GM19023 (cell line): ENCODE measurements at regions not wholly inside any gene's neighbourhood (a gene's known extent, or its start where the extent isn't known, plus 50 kb on each side); places are given as distances from the start of the nearest gene placed in this dataset.

Source experiments
- ATAC-seq: cut with Tn5 transposase; IDR thresholded peaks from one replicate; pipeline ENCODE4 v1.9.1; 2021; ENCODE audit warnings: mild to moderate bottlenecking, moderate library complexity; ENCODE audit not compliant: unreplicated experiment

DNA sequence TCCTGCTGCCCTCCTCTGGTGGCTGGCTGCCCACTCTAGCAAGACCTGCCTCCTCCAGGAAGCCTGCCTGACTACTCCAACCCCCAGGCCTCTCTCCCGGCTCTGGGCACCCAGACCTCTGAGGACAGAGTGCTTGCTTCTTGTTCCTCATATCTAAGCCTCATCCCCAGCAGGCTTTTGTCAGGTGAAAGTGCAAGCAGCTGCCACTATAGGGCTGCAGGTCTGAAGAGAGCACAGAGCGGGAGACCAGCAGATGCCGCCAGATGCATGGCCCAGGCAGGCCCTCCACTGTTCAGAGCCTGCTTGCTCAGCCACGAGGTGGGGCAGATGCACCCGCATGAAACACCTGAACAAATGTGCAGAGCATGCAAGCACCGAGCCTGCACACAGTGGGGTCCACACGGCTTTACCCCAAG is 73.0 kb downstream of the SERPINA3 start:
- no peak for ATAC-seq

DNA sequence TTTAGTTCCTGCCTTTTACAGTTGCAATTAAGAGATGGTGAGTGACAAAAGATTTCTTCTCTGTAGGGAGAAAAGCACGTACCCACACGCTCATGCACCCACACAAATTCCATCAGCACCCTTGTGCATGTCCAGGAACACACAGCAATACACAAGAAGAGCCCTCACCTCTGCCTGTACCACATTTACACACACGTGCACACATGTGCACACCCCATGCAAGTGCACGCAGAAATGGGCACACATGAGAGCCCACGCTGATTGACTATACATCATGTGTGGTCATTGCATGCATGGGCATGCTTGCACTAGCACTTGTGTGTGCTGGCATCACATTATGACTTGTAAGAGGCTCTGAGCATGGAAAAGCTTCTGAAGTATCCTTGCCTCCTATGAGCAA is 70.5 kb downstream of the SERPINA3 start:
- ATAC-seq, result no peak

DNA sequence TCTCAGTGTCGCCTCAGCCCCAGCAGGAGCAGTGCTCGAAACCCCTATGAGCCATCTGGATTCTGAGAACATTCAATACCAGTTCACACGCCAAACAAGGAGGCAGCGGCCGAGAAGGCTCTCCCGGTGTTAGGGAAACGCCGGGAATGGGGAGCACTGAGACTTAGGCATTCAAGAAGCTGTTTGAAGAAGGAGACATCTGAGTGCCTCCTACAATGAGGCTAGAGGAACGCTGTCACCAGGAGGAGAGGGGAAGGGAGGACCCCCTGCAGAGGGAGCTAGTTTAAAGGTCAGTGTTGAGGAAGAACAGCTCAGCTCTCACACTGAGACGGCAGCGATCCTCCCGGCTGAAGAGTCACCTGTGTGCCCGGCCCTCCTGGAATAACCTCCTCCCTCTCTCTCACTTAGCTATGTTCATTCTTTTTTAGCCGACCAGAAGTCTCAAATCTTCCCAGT is 69.9 kb downstream of the SERPINA3 start:
- ATAC-seq, result no peak

DNA sequence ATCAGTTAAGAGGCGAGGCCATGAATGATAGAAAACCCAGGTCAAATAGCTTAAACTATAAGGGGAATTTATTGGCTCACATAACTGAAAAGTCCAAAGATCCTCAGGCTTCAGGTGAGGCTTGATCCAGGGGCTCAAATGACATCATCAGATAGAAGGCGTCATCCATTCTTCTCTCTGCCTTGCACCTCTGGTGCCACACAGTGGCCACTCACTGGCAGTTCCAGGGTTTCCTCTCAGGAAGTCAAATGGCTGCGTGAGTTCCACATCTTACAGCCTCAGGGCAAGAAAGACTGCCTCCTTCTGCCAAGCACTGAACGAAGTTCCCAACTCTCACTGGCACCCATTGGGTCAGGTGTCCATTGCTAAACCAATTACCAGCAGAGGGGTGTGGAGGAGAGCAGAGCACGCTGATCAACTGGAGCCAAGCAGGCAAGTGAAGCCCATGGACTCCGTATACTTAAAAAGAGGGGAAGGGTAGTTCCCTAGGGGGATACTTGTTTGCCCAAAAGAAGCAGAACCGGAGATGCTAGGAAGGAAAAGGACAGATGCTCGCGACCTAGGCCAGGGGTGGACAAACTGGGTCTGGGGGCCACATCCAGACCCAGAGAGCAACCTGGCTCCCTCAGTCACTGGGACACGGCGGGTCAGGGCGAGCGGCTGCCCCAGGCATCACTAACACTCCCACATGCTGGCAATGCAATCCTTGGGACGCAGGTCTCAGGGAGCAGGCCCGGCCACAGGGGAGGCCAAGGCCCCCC is 69.3 kb downstream of the SERPINA3 start:
- no peak for ATAC-seq

DNA sequence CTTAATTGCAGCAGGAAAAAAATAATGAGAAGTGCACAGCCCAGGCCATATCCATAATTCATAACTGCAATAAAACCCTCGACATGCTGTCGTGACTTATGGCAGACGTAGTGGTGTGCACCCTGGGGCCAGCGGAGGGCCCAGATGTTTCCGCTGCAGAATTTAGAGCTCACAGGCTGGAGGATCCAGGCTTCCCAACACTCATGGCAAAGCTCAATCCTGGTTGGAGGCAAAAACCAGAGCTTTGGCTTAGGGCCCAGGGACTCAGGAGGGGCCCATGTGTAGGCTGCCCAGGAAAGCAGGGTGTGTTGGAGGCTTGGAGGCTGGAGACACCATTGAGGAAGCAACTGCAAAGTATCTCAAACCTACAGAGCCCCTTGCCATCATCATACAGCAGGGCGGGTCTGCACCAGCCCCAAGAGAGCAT is 68.7 kb downstream of the SERPINA3 start:
- ATAC-seq, result no peak

DNA sequence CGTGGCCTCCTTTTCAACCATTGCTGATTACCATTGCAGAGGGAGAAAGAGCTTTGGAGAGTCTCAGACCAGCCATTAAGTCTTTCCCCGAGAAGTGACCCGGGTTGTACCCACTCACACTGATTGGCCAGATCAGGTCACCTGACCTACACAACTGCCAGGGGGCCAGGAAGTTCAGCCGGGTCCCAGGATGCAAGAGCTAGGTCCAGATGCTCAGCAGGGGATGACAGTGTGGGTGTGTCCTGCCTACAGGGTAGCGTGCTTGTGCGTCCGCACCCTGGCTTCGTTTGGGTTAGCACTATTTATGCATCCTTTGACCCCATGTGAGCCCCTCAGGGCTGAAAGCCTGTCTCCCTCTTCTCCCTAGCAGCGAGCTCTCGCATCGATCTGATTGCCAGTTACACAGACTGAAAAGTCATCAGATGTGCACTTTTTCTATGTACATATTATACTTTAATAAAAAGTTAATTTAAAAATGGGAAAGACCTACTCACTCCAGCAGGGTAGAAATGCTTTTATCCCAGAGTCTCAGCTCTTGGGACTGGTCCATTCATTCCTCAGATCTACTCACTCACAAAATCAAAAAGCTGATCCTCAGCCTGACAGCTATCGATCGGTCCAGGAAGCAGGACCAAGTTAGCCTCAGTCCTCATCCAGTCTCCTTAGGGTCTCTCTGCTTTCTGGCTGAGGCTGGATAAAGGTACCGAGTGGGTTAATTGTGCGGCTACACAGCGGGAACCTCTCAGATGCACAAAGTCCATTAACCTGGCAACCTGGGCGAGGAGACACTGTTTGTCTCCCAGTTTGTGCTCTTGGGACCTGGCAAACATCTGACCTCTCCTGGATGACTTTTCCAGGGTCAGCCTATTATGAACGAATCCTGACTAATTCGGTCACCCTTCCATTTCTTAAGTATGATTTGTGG is 68.0 kb downstream of the SERPINA3 start:
- ATAC-seq, result no peak

DNA sequence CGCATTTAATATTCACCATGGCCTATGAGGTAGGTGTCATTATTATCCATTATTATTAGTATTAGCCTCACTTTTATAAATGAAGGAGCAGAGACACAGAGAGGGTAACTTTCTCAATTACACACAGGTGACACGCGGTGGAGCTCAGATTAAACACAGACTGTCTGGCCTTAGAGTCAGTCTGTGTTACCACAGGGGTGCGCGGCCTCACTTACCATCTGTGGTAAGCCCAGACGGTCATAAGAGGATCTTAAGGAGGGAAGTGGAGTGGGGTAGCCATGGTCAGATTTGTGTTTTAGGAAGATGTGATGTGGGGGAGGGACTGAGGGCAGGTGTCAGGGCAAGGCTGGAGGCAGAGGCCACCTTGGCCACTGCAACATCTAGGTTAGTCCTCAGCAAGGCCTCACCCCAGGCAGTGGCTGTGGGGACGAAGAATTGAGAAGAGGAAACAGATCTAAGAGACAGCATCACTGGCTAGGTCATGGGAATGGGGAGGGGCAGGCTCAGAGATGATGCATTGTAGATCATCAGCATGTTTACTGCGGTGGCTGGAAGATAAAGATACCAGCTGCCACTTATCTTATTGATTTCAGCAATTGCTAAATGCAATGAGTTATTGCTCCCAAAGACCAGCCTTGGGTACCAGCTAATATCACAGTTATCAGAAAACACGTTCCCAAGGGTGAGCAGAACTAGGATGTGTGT is 67.1 kb downstream of the SERPINA3 start:
- ATAC-seq, result no peak

DNA sequence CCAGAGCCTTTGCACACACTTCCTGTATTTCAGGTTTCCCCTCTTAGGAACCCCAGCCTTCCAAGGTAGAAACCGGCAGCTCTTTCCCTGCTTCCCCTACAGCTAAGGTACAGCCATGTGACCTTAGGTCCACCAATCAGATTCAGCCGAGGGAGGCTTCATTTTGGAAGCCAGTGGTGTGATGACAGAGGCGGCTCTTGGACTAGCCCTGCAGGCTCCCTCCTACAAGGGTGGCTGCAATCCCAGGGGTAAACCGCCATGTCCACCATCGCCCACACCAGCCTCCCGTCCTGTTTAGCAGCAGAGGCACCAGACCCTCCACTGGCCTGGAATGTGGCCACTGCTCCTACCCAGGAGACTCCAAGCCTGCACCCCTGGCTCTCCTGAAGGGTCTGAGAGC is 65.6 kb downstream of the SERPINA3 start:
- no peak for ATAC-seq

DNA sequence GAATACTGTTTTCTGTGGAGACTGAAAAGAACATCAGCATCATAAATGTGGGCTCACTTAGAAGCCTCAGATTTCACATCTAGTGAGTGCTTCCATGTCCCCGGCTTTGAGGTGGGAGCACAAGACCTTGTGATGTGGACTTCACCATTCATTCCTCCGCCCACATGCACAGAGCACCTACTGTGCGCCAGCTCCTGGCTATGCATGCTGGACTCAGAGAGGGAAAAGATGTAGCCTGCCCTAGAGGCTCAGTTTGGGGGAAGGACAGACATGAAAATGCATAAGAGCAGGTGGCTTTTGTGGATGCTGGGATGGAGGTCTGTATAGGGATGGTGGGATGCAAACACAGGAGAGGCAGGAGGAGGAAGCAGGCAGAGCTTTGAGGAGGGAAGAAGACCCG is 65.0 kb downstream of the SERPINA3 start:
- no peak for ATAC-seq

DNA sequence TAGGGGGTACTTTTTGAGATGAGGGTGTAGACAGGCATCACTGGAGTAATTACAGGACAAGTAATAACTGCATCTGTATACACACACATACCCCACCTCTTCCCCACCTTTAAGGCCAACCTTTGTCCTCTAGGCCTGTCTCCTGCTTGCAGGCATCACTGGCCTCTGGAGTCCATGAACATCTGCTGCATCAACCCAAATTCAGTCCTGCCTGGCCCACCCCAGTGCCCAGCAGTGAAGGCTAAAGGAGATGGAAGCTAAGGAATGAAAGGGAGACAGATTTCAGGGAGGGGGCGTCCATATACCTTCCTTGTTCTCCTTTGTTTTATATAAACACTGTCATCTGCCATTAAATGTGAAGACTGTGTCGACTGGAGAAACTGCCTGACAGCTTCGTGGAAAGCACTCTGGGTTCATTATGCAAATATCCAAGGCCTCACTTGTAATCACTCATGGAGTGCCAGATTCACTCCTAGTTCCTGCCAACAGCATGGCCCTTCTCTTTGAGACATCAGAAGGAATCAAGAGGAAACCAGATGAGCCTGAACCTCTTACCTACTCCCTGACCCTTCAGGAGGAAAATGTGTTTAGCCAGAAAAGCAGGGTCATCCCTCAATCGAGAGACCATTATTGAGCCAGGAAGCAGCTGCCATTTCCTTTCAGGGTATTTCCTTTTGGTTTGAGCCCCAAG is 64.4 kb downstream of the SERPINA3 start:
- no peak for ATAC-seq

DNA sequence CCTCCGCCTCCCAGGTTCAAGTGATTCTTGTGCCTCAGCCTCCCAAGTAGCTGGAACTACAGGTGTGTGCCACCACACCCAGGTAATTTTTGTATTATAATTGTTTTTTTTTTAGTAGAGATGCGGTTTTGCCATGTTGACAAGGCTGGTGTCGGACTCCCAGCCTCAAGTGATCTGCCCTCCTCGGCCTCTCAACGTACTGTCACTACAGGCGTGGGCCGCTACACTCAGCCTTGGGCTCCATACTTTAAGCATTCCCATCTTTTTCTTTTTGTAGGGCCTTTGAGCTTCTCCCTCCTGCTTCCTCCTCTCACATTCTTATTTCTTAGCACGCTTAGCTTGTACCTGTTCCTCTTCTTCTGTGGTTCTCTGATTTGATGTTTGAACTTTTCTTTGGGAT is 62.8 kb downstream of the SERPINA3 start:
- ATAC-seq, result no peak

DNA sequence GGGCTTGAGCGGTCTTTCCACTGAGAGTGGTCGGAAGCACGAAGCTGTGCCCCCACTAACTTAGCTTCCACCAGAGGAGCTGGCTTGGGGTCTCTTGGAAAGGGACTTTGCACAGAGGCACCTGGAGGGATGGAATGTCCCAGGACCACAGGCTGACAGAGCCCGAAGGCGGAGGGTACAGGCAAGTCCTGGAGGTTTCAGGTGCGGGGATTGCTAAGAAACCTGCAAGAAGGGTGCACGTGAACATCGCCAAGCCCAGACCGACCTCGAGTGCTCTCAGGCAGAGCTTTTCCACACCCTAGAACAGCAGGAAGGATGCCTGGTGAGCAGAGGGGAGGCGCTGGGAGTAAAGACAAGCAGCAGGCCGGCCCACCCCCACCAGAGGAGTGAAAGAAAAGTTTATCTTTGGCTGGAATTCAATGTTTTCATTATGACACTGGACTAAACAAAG is 61.6 kb downstream of the SERPINA3 start:
- no peak for ATAC-seq
